H1 (cell line): ENCODE measurements at regions not wholly inside any gene's neighbourhood (a gene's known extent, or its start where the extent isn't known, plus 50 kb on each side); places are given as distances from the start of the nearest gene placed in this dataset.

ENCODE experiments used
- CTCF ChIA-PET: fragments of 300-600 bp; sonication (Branson Sonifier 250); formaldehyde crosslinking; loops from one replicate; lab custom pipeline; 2021; ENCODE audit not compliant: partially characterized antibody; lab: Charles Lee
- POLR2A ChIA-PET: fragments of 300-600 bp; sonication (Branson Sonifier 250); formaldehyde crosslinking; loops from one replicate; lab custom pipeline; 2021; ENCODE audit warnings: inconsistent platforms; ENCODE audit not compliant: partially characterized antibody; lab: Charles Lee
- DNase-seq, 2 experiments: peaks; one replicate each; pipeline versions ENCODE4 v3.0.0 to v3.0.0-alpha.2; 2010 to 2022; ENCODE audit warnings: low spot score in 2 of 2, low read depth in 1 of 2, mixed read lengths in 1 of 2
- FAIRE-seq: peaks from 2 replicates; lab custom pipeline; 2011; peaks lifted over from hg19 to GRCh38; lab: Jason Lieb, UNC
- H2AFZ ChIP-seq: 2 replicates; pipeline ENCODE4 v1.8.1; 2012; ENCODE audit warnings: low read length, inconsistent platforms
- H2AK5ac ChIP-seq: 2 replicates; pipeline ENCODE4 v1.6.1; 2013; ENCODE audit warnings: low read depth, low read length
- H2BK120ac ChIP-seq: replicated peaks from 2 replicates; pipeline ENCODE3; 2013; ENCODE audit warnings: low read depth, low read length, inconsistent platforms
- H2BK12ac ChIP-seq: 2 replicates; pipeline ENCODE4 v1.6.1; 2013; ENCODE audit warnings: low read depth, low read length
- H2BK15ac ChIP-seq: 2 replicates; pipeline ENCODE4 v1.6.1; 2013; ENCODE audit warnings: low read length
- H2BK20ac ChIP-seq: 2 replicates; pipeline ENCODE4 v1.6.1; 2013; ENCODE audit warnings: low read length
- H2BK5ac ChIP-seq: 2 replicates; pipeline ENCODE4 v1.6.1; 2013; ENCODE audit warnings: low read depth, low read length
- H3K14ac ChIP-seq: 2 replicates; pipeline ENCODE4 v1.6.1; 2013; ENCODE audit warnings: inconsistent platforms; ENCODE audit not compliant: insufficient read length
- H3K18ac ChIP-seq: 2 replicates; pipeline ENCODE4 v1.6.1; 2013; ENCODE audit warnings: low read length; ENCODE audit errors: extremely low read depth
- H3K23ac ChIP-seq: 2 replicates; pipeline ENCODE4 v1.6.1; 2013; ENCODE audit warnings: inconsistent platforms; ENCODE audit not compliant: insufficient read length
- H3K23me2 ChIP-seq: 2 replicates; pipeline ENCODE4 v1.6.1; 2013; ENCODE audit warnings: low read depth, low read length
- H3K27ac ChIP-seq: 2 replicates; pipeline ENCODE4 v1.6.1; 2011; ENCODE audit warnings: low read depth, low read length, inconsistent platforms
- H3K27me3 ChIP-seq, 4 experiments: replicated peaks in 1 of 4; 1 replicate in 1 of 4; 2 replicates in 3 of 4; pipeline versions ENCODE4 v1.6.1 to v1.8.1; 2011 to 2013; ENCODE audit warnings: low read length in 3 of 4, mild to moderate bottlenecking in 3 of 4, inconsistent platforms in 2 of 4, mixed read lengths in 2 of 4, moderate library complexity in 1 of 4; ENCODE audit not compliant: control insufficient read depth in 3 of 4, insufficient read depth in 3 of 4; ENCODE audit errors: extremely low read depth in 1 of 4
- H3K36me3 ChIP-seq, 4 experiments: 2 replicates each; pipeline versions ENCODE4 v1.6.1 to v1.8.1; 2011 to 2013; ENCODE audit warnings: mild to moderate bottlenecking in 4 of 4, low read length in 3 of 4, moderate library complexity in 2 of 4, control low read depth in 1 of 4, inconsistent platforms in 1 of 4; ENCODE audit not compliant: insufficient read depth in 4 of 4, control insufficient read depth in 2 of 4
- H3K4ac ChIP-seq: replicated peaks from 2 replicates; pipeline ENCODE3; 2013; ENCODE audit warnings: low read length, low read depth, mixed read lengths, inconsistent platforms; ENCODE audit not compliant: insufficient read length
- H3K4me1 ChIP-seq, 4 experiments: replicated peaks in 1 of 4; 1 replicate in 1 of 4; 2 replicates in 3 of 4; pipeline versions ENCODE4 v1.6.1 to v1.8.1; 2011 to 2013; ENCODE audit warnings: low read length in 3 of 4, inconsistent platforms in 2 of 4, mixed read lengths in 1 of 4; ENCODE audit not compliant: insufficient read depth in 4 of 4, control insufficient read depth in 3 of 4
- H3K4me2 ChIP-seq, 2 experiments: 2 replicates each; pipeline versions ENCODE4 v1.6.1 to v1.8.1; 2011 to 2013; ENCODE audit warnings: low read depth in 2 of 2, low read length in 2 of 2, control low read depth in 1 of 2, inconsistent platforms in 1 of 2, mild to moderate bottlenecking in 1 of 2; ENCODE audit not compliant: insufficient read depth in 1 of 2
- H3K4me3 ChIP-seq, 4 experiments: fragments of 200-600, 300-600 bp in 1 of 4; sonication (generic), shearing (Covaris generic), sonication (Bioruptor Twin) in 1 of 4; 2 replicates each; pipeline versions ENCODE4 v1.5.1 to v1.8.1; 2011 to 2016; ENCODE audit warnings: low read length in 4 of 4, low read depth in 3 of 4, control low read depth in 2 of 4, inconsistent platforms in 2 of 4, mild to moderate bottlenecking in 2 of 4, mixed read lengths in 1 of 4, moderate library complexity in 1 of 4; ENCODE audit not compliant: insufficient read depth in 2 of 4; ENCODE audit errors: extremely low read depth in 1 of 4
- H3K56ac ChIP-seq: replicated peaks from 2 replicates; pipeline ENCODE3; 2013; ENCODE audit warnings: low read depth, mild to moderate bottlenecking, mixed read lengths, low read length, inconsistent platforms; ENCODE audit not compliant: insufficient read length
- H3K79me1 ChIP-seq: 2 replicates; pipeline ENCODE4 v1.6.1; 2013; ENCODE audit warnings: low read depth, low read length, control low read depth
- H3K79me2 ChIP-seq, 2 experiments: 2 replicates each; pipeline versions ENCODE4 v1.6.1 to v1.8.1; 2012 to 2013; ENCODE audit warnings: low read length in 2 of 2, mild to moderate bottlenecking in 2 of 2, inconsistent platforms in 1 of 2; ENCODE audit not compliant: insufficient read depth in 2 of 2, control insufficient read depth in 1 of 2
- H3K9ac ChIP-seq, 4 experiments: replicated peaks in 1 of 4; 1 replicate in 1 of 4; 2 replicates in 3 of 4; pipeline versions ENCODE4 v1.6.1 to v1.8.1; 2011 to 2013; ENCODE audit warnings: low read depth in 3 of 4, low read length in 3 of 4, control low read depth in 2 of 4, mild to moderate bottlenecking in 2 of 4, moderate library complexity in 2 of 4, inconsistent platforms in 1 of 4; ENCODE audit errors: extremely low read depth in 1 of 4
- H3K9me3 ChIP-seq, 2 experiments: 2 replicates each; pipeline versions ENCODE4 v1.6.1 to v1.8.1; 2012 to 2013; ENCODE audit warnings: mild to moderate bottlenecking in 2 of 2, moderate library complexity in 2 of 2, control low read depth in 1 of 2, inconsistent platforms in 1 of 2, low read depth in 1 of 2, low read length in 1 of 2, mixed read lengths in 1 of 2; ENCODE audit not compliant: insufficient read depth in 2 of 2
- H4K20me1 ChIP-seq, 2 experiments: replicated peaks in 1 of 2; 2 replicates each; pipeline versions ENCODE3 to v1.8.1; 2011 to 2013; ENCODE audit warnings: inconsistent platforms in 2 of 2, low read length in 2 of 2, mild to moderate bottlenecking in 1 of 2; ENCODE audit not compliant: insufficient read depth in 2 of 2, control insufficient read depth in 1 of 2
- H4K5ac ChIP-seq: 2 replicates; pipeline ENCODE4 v1.6.1; 2013; ENCODE audit warnings: low read length, low read depth, mixed read lengths, inconsistent platforms; ENCODE audit not compliant: insufficient read length
- H4K8ac ChIP-seq: 2 replicates; pipeline ENCODE4 v1.8.0; 2013; ENCODE audit warnings: mild to moderate bottlenecking, moderate library complexity, low read length, inconsistent platforms; ENCODE audit not compliant: insufficient read depth; ENCODE audit errors: extremely low read depth
- H4K91ac ChIP-seq: replicated peaks from 2 replicates; pipeline ENCODE3; 2013; ENCODE audit warnings: low read length, mixed read lengths, inconsistent platforms; ENCODE audit not compliant: insufficient read length
- BRCA1 ChIP-seq: IDR thresholded peaks from 2 replicates; pipeline ENCODE4 v1.6.1; 2012; ENCODE audit warnings: low read depth, low read length, improper control_type of control experiment
- CHD2 ChIP-seq: IDR thresholded peaks from 2 replicates; pipeline ENCODE4 v1.6.1; 2012; ENCODE audit warnings: low read length, improper control_type of control experiment
- EZH2 ChIP-seq: fragments of 200-600 bp; sonication (generic); IDR thresholded peaks from 2 replicates; pipeline ENCODE4 v1.7.1; 2012; ENCODE audit warnings: low read depth, mild to moderate bottlenecking, moderate library complexity, low read length, inconsistent platforms; ENCODE audit not compliant: severe bottlenecking
- HDAC6 ChIP-seq: IDR thresholded peaks from one replicate; pipeline ENCODE4 v1.7.1; 2012; ENCODE audit warnings: low read depth, mild to moderate bottlenecking, inconsistent platforms, low read length, moderate library complexity
- KDM1A ChIP-seq: fragments of 200-600, 300-600 bp; sonication (generic); IDR thresholded peaks from 2 replicates; pipeline ENCODE4 v1.7.1; 2016; ENCODE audit warnings: mild to moderate bottlenecking, low read length, borderline replicate concordance
- KDM5A ChIP-seq: fragments of 200-600 bp; IDR thresholded peaks from 2 replicates; pipeline ENCODE4 v1.7.1; 2012; ENCODE audit warnings: mild to moderate bottlenecking, low read length, inconsistent platforms, mixed read lengths
- NANOG ChIP-seq: IDR thresholded peaks from 2 replicates; pipeline ENCODE4 v1.6.1; 2011; ENCODE audit warnings: low read length, low read depth, mild to moderate bottlenecking, inconsistent platforms; ENCODE audit not compliant: insufficient read depth, poor library complexity, severe bottlenecking
- POLR2A ChIP-seq, 2 experiments: IDR thresholded peaks; 1 replicate in 1 of 2; 2 replicates in 1 of 2; pipeline ENCODE4 v1.6.1; 2011; ENCODE audit warnings: low read depth in 2 of 2, low read length in 2 of 2, mild to moderate bottlenecking in 2 of 2; ENCODE audit errors: control extremely low read depth in 1 of 2
- POLR2AphosphoS5 ChIP-seq: IDR thresholded peaks from 2 replicates; pipeline ENCODE4 v1.6.1; 2011; ENCODE audit warnings: low read depth, low read length
- RAD21 ChIP-seq, 2 experiments: IDR thresholded peaks in 1 of 2; conservative IDR thresholded peaks in 1 of 2; 2 replicates each; pipeline ENCODE4 v1.6.1; 2011; ENCODE audit warnings: low read depth in 2 of 2, low read length in 2 of 2, improper control_type of control experiment in 1 of 2, inconsistent platforms in 1 of 2, mild to moderate bottlenecking in 1 of 2, moderate library complexity in 1 of 2
- RFX5 ChIP-seq: IDR thresholded peaks from 2 replicates; pipeline ENCODE4 v1.6.1; 2011; ENCODE audit warnings: low read depth, low read length, improper control_type of control experiment, borderline replicate concordance
- SP1 ChIP-seq: IDR thresholded peaks from 2 replicates; pipeline ENCODE4 v1.6.1; 2011; ENCODE audit warnings: low read depth, low read length
- SP2 ChIP-seq: IDR thresholded peaks from 2 replicates; pipeline ENCODE4 v1.6.1; 2012; ENCODE audit warnings: mild to moderate bottlenecking, low read length, inconsistent platforms
- SRF ChIP-seq: IDR thresholded peaks from 2 replicates; pipeline ENCODE4 v1.6.1; 2011; ENCODE audit warnings: mild to moderate bottlenecking, low read depth, low read length, moderate library complexity
- TEAD4 ChIP-seq: IDR thresholded peaks from 2 replicates; pipeline ENCODE4 v1.6.1; 2012; ENCODE audit warnings: low read depth, low read length, inconsistent platforms, mixed read lengths
- WGBS, 2 experiments: shearing (Covaris generic) in 1 of 2; methylation state at CpG; one replicate each; pipeline versions ENCODE4 v1.1.6 to v1.1.7; 2013 to 2015; ENCODE audit warnings: low lambda C conversion rate in 2 of 2, mixed read lengths in 2 of 2, inconsistent platforms in 1 of 2, low coverage in 1 of 2, missing lambda C conversion rate in 1 of 2; ENCODE audit not compliant: insufficient replicate concordance in 2 of 2, insufficient coverage in 1 of 2, insufficient read length in 1 of 2; ENCODE audit errors: extremely low coverage in 1 of 2, missing lambda C conversion rate in 1 of 2; 5-methylcytosine and 5-hydroxymethylcytosine counted together

DNA sequence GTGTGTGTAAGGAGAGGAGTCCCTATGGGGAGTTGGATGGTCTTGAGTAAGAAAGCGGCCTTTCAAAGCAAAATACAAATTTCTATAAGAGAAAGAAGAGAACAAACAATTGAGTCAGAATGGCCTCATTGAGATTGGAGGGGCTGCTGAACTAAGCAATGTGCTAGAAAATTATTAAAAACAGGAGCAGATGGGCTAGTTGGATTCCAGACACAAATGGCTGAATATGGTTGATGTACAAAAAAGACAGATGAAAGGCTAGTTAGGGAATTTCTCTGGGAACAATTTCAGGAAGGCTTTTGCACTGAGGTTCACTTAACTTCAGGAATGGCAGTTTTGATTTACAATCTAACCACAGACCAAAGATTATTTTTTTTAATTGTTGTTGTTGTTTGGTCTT, 1806.8 kb upstream of the TENM3 start:
- H2AK5ac ChIP-seq: no peak overlapping the region
- no peak for FAIRE-seq
- H2BK12ac ChIP-seq: no peak overlapping the region
- no peaks in the 10 kb centered on the region for H4K20me1 ChIP-seq
- H3K56ac ChIP-seq: no peak overlapping the region
- no peak overlapping the region for H2BK15ac ChIP-seq
- H3K14ac ChIP-seq: no peak overlapping the region
- no peak overlapping the region for H3K4me3 ChIP-seq
- H2BK20ac ChIP-seq: no peak overlapping the region
- 81% methylated on average over 1 of the region's 1 CpG; no CpG with 5 or more reads in 1 of the 2 experiments for WGBS, 2 experiments
- no peaks in the 10 kb centered on the region for H3K36me3 ChIP-seq
- H3K9ac ChIP-seq: no peak overlapping the region
- DNase-seq: no peak
- no peak overlapping the region for H4K8ac ChIP-seq
- H3K4me2 ChIP-seq: no peak overlapping the region
- no peak overlapping the region for H4K91ac ChIP-seq
- no peak overlapping the region for H3K4ac ChIP-seq
- no peaks in the 10 kb centered on the region for H3K4me1 ChIP-seq
- H3K79me1 ChIP-seq: no peaks in the 10 kb centered on the region
- no peak overlapping the region for H2BK120ac ChIP-seq
- no peak overlapping the region for H2AFZ ChIP-seq
- H3K27ac ChIP-seq: no peak overlapping the region
- TF ChIP-seq KDM5A (no peak), BRCA1 (no peak), SP2 (no peak), SP1 (no peak), NANOG (no peak), POLR2A (IDR thresholded peaks at IDR 0.05; ENCODE audit: control extremely low read depth in 1 of 2, low read depth in 2 of 2, low read length in 2 of 2) (no peak), KDM1A (no peak), POLR2AphosphoS5 (no peak), RFX5 (no peak), EZH2 (no peak), SRF (no peak), RAD21 (IDR thresholded peaks at IDR 0.05 in 1 of 2, conservative IDR thresholded peaks at IDR 0.05 in 1 of 2; ENCODE audit: low read depth in 2 of 2, low read length in 2 of 2) (no peak), TEAD4 (no peak), CHD2 (no peak), HDAC6 (no peak)
- TF ChIP-seq, all 59 proteins: peak for 0
- no peaks in the 10 kb centered on the region for H3K23me2 ChIP-seq
- no peak overlapping the region for H3K18ac ChIP-seq
- no peaks in the 10 kb centered on the region for H3K9me3 ChIP-seq
- H2BK5ac ChIP-seq: no peak overlapping the region
- ChIA-PET CTCF (no interaction called here), POLR2A (no interaction called here)
- H3K79me2 ChIP-seq: no peaks in the 10 kb centered on the region
- H3K23ac ChIP-seq: no peak overlapping the region
- no peak overlapping the region for H4K5ac ChIP-seq
- H3K27me3 ChIP-seq: no peaks in the 10 kb centered on the region
